ENCODE measurements at regions not wholly inside any gene's neighbourhood (a gene's known extent, or its start where the extent isn't known, plus 50 kb on each side); places are given as distances from the start of the nearest gene placed in this dataset.

GRCh38 chr3:103847081-103848062 is 1412.6 kb downstream of the ZPLD1 start:
- H3K4me1 ChIP-seq (ENCODE audit: control insufficient read depth, insufficient read depth, low read length), result no peaks in the 10 kb centered on the region
- no peak for DNase-seq (ENCODE audit: low read depth, low spot score)
- no peaks in the 10 kb centered on the region for H4K20me1 ChIP-seq (ENCODE audit: control insufficient read depth, insufficient read depth)
- intact Hi-C loops (cut with micrococcal nuclease; ENCODE audit: unreplicated experiment), result no loop called here
- in situ Hi-C loops (cut with MboI), result no loop called here
- ChIA-PET RAD21 (ENCODE audit: unreplicated experiment) (no interaction called here), SMC1A (ENCODE audit: uncharacterized antibody, unreplicated experiment) (interaction anchor here (0.6 kb wide), 1 partner anchor 777 kb away, joined by 3 read pairs; no protein-coding TSS in a partner anchor), POLR2A (no interaction called here), CTCF (interaction anchor here (0.9 kb wide), 1 partner anchor 52 kb away, joined by 3 read pairs; no protein-coding TSS in a partner anchor)
- H3K9me3 ChIP-seq (replicated peaks; ENCODE audit: control insufficient read depth, insufficient read depth, low read length), result no peaks in the 10 kb centered on the region
- 23% methylated on average over 8 of the region's 8 CpGs for WGBS (ENCODE audit: insufficient coverage, insufficient replicate concordance, low lambda C conversion rate, missing lambda C conversion rate)
- H3K4me3 ChIP-seq, result no peak overlapping the region
- H3K9ac ChIP-seq (ENCODE audit: control insufficient read depth, insufficient read depth, low read length), result no peak overlapping the region
- no peaks in the 10 kb centered on the region for H3K27me3 ChIP-seq (replicated peaks in 1 of 2; ENCODE audit: control insufficient read depth in 2 of 2, insufficient read depth in 2 of 2, low read length in 1 of 2)
- ATAC-seq, result no peak
- H2AFZ ChIP-seq (ENCODE audit: control insufficient read depth, low read depth, low read length), result no peak overlapping the region
- no peaks in the 10 kb centered on the region for H3K36me3 ChIP-seq (ENCODE audit: control insufficient read depth in 2 of 2, insufficient read depth in 2 of 2, low read length in 1 of 2)
- no peak for FAIRE-seq
- H3K79me2 ChIP-seq (ENCODE audit: control insufficient read depth, insufficient read depth, low read length), result no peaks in the 10 kb centered on the region
- no TSS peak for BruUV-seq (replicated peaks)
- H3K27ac ChIP-seq (ENCODE audit: control insufficient read depth, insufficient read depth), result no peak overlapping the region
- H3K4me2 ChIP-seq (ENCODE audit: control insufficient read depth, insufficient read depth), result no peak overlapping the region
- TF ChIP-seq HCFC1 (IDR thresholded peaks at IDR 0.05; ENCODE audit: low read length) (no peak), TCF7 (IDR thresholded peaks at IDR 0.05; ENCODE audit: borderline replicate concordance) (no peak), IRF3 (IDR thresholded peaks at IDR 0.05) (no peak), PML (IDR thresholded peaks at IDR 0.05; ENCODE audit: low read length) (no peak), ZBTB4 (CRISPR knock-in tag; IDR thresholded peaks at IDR 0.05) (no peak), EGR1 (IDR thresholded peaks at IDR 0.05; ENCODE audit: borderline replicate concordance in 1 of 2, low read depth in 2 of 2, low read length in 2 of 2) (no peak), GATAD2B (conservative IDR thresholded peaks at IDR 0.05; ENCODE audit: low read depth) (no peak), USF2 (IDR thresholded peaks at IDR 0.05; ENCODE audit: borderline replicate concordance, low read depth, low read length) (no peak), EED (IDR thresholded peaks at IDR 0.05; ENCODE audit: low read depth) (no peak), RCOR1 (conservative IDR thresholded peaks at IDR 0.05; ENCODE audit: low read depth, low read length) (no peak), BCL3 (IDR thresholded peaks at IDR 0.05; ENCODE audit: borderline replicate concordance, insufficient read depth, low read depth, low read length, poor library complexity, severe bottlenecking) (no peak), ASH2L (IDR thresholded peaks at IDR 0.05; ENCODE audit: borderline replicate concordance, low read depth) (no peak)
